IPS DF 4.7 (cell line): ENCODE measurements at regions not wholly inside any gene's neighbourhood (a gene's known extent, or its start where the extent isn't known, plus 50 kb on each side); places are given as distances from the start of the nearest gene placed in this dataset.
"Not testable (repeated sequence)": the region's sequence is repeated elsewhere in the genome, so short reads cannot be mapped to it uniquely, and the experiment has no call there.

Experiments
- DNase-seq: peaks from one replicate; pipeline ENCODE4 v3.0.0-alpha.2; 2013; ENCODE audit warnings: low spot score; ENCODE audit errors: extremely low read depth

DNA sequence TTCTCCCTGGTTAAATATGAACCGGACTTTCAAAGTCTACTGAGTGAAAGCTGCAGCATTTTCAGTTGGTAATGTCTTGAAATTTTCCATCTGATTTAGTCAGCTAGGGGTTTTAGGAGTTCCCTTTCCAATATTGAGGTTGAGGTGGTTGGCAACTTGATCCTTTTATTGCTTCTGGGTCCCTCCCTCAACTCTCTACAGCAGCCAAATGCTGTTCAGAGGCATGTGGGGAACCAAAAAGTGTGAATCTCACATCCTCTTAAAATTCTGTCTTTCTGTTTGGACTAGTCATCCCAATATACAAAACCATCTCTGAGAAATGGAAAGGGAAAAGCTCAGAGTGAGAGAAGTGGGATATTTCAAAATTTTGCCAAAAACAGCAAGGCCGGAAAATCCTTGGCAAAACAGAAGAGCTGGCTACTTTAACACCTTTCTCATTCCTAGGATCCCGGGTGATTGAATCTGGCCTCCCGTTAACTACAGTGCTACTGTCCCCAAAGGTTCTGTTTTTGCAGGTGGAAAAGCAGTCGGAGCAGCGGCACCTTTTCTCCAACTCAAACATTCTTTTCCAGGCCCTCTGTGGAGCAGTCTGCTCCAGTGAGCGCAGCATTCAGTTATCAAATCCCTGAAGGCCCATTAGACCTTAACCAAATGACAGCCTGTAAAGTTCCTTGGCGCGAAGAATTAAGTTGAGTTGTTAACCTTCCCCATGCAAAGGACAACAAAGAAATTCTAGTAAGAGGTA is 345.9 kb upstream of the NUDT12 start:
- DNase-seq = no peak

DNA sequence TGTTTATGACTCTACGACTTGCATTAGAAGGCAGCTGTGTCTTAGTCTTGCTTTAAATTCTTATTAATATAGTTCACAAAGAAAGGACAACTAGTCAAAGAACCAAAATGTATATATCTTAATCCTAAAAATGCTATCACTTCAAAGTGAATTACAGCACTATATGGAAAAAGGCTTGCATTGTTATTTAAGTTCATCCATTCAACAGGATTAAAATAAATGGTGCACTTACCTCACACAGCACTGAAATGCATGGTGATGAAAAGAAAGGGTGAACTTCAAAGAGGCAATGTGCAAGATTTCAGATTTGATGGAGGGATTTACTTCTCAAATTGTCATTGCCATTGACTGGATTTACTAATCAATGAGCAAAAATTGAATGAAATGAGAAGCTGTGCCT is 344.4 kb upstream of the NUDT12 start:
- no peak for DNase-seq

DNA sequence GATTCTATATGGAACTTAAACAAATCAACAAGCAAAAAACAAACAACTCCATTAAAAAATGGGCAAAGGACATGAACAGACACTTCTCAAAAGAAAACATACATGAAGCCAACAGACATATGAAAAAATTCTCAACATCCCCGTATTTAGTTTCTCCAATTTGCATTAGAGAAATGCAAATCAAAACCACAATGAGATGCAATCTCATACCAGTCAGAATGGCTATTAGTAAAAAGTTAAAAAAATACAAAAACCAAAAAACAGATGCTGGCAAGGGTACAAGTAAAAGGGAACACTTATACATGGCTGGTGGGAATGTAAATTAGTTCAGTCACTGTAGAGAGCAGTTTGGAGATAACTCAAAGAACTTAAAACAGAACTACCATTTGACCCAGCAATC is 342.1 kb upstream of the NUDT12 start:
- no peak for DNase-seq

DNA sequence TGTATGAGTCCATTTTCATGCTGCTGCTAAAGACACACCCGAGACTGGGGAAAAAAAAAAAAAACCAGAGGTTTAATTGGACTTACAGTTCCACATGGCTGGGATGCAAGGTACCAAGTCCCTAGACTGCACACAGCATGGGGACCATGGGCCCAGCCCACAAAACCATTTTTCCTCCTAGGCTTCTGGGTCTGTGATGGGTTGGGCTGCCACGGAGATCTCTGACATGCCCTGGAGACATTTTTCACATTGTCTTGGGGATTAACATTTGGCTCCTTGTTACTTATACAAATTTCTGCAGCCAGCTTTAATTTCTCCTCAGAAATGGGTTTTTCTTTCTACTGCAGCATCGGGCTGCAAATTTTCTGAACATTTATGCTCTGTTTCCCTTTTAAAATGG is 340.3 kb upstream of the NUDT12 start:
- DNase-seq = no peak

DNA sequence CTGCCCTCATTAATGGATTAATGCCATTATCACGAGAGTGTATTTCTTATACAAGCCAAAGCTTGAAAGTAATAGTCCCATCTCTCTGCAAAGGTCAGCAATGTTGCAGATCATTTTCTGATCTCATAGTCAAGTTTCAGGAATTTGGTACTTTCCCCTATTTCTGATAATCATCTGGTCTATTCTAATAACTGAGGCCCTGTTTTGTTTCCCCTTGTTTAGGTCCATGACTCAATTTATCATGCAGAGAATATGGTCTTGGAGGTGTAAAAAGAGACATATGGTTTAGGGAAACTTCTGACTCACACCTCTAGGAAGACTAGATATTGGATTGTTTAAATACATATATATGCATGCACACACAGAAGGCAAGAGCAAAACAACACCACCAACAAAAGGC is 339.3 kb upstream of the NUDT12 start:
- DNase-seq = no peak

DNA sequence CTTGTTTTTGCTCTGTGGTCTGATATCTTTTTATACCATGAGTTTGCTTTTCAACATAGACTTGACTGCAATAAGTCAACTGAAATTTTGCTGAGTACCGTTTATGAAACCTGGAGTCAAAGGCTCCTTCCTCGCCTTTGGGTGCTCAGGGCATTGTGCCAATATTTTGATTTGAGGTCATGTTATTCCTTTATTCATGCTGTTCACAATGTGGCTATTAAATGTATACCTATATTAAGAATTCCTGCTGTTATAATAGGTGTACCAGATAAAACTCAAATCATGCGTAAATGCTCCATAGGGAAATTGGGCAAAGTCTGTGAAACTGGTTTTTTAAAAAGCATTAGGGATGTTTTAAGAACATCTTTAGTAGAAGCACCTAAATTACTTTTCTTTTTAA is 334.0 kb upstream of the NUDT12 start:
- no peak for DNase-seq

DNA sequence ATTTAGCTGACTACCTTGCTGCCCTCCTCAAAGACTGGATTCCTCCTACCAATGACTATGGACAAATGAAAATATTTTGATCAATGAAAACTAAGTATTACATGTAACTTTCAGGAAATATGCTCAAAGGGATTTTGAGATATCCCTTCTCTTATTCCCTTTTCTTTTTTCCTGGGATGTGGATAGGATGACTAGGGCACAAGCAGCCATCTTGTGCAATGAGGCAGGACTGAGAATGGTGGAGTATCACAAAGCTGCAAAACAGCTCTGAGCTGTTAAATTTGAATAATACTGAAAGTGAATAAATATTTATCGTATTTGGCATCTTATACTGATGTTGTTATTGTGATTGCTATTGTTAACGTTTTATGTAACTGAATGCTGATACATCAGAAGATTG is 333.1 kb upstream of the NUDT12 start:
- no peak for DNase-seq

DNA sequence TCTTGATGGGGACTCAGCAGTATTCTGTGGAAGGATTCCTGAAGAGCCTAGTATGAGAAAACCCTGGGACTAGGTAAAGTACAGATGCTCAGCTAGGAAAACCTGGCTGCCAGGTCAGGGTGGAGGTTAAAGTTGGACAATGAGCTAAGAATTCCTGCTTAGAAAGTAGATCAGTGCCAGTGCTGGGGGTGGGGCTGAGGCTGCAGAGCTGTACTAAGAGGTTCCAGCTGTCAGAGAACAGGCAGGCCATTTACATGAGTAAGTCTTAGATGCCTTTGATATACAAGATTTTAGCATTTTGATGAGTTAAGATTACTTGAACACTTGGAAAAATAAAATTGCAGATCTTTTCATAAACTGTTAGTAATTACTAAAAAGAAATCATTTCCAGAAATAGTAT is 332.3 kb upstream of the NUDT12 start:
- DNase-seq = no peak

DNA sequence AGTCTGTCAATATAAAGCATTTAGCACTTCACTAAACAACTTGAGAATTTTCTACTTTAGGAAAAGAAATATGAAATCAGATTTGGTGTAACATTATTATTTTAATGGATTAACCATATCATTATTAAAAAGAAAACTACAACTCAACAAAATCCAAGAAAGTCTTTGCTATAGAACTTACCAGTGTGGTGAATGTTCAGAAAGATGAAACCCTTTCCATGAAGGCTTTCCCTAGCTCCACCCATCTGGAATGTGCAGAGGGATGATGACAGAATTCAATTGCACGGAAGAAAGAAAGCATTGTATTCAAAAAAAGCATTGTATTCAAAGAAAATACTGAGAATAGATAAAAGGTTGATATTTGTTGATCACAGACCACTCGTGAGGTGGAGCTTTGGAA is 328.6 kb upstream of the NUDT12 start:
- DNase-seq = no peak

DNA sequence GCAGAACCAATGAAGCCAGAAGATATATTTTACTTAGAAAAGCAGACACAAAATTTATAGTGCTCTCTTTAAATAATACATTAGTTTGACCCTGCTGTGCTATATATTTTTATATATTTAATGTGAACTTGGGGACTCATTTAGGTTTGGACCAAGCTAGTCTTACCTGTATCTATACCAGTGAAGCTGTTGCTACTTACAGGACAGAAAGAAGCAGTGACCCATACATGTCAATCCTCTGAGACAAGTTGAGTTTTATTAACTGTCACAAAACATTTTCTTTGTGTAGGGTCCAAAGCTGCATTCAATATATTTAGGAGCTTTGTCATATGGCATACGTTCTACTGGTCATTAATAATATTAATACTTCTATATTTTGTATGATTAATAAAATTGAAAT is 327.7 kb upstream of the NUDT12 start:
- no peak for DNase-seq

DNA sequence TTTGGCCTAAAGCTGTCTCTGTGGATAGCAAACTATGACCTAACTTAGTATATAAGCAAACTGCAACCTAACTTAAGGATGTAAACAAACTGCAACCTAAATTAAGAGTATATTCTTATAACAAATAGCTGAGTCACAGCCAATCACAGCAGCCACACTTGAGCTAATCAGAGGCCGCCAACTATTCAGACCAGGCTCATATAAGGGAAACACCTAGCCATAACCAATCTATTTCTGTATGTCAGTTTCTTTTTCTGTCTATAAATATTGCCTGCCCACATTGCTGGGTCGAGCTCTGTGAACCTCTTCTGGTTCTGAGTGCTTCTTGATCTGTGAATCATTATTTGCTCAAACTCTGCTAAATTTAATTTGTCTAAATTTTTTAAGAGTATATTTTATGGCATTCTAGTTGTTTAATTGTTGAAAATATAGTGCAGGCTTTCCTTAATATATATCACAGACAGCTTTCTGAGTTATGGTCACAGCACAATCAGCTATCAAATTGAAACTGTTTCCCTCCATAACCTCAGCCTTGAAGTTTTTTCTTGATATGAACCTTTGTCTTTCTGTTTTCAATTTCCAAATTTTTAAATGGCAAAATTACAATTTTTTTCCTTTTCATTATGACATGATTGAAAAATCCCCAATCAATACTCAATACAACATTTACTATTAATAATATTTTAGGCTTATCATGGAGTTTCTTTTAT is 327.1 kb upstream of the NUDT12 start:
- DNase-seq = no peak

DNA sequence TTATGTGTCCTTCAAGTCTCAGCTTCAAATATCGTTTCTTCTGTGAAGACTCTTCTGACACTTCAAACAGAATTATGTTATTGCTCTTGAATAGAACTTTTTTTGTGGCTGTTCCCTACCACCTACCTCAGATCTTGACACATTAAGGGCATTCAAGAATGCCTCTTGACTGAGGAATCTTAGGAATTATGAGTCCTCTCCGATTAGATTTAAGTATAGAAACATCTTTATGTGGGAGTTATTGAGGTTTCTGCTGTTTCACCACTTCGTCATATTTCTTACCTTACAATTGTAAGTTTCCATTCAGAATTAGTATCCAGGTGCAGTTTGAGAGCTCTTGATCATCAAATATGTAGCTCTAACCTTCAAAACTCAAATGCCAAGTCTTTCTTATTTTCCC is 324.2 kb upstream of the NUDT12 start:
- DNase-seq = no peak

DNA sequence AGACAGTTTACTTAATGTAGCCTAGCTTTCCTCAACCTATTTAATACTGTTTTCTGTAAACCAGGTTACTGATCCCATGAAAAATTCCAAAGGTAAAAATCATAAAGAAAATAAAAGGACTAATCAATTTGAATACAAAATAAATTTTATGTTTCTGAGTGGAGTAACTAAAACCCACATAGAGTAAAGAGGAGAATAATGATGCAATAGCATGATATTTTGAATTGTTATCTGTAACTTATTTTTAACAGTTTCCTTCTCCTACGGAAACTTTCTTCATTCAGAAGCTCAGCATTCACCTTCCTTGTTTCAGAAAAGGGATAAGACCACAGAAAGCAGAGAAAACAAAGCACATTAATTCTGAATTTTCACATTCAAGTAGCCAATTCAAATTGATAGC is 320.6 kb upstream of the NUDT12 start:
- no peak for DNase-seq

DNA sequence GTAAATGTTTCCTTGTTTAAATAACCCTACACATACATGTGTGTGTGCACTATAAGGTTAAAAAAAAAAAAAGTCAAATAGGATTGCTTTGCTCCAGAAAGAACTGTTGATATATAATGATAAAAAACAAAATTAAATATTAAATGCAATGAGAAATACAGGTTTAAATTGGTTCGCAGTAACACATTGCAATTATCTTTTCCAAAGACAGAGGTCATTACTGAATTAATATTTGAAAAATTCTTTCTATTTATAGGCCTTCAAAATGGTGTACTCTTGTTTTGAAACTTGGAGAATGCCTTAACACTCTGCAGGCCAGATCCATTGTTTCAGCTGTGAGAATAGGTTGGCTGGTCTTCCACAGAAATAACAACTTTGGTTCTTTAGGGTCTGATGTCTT is 319.0 kb upstream of the NUDT12 start:
- DNase-seq = no peak

DNA sequence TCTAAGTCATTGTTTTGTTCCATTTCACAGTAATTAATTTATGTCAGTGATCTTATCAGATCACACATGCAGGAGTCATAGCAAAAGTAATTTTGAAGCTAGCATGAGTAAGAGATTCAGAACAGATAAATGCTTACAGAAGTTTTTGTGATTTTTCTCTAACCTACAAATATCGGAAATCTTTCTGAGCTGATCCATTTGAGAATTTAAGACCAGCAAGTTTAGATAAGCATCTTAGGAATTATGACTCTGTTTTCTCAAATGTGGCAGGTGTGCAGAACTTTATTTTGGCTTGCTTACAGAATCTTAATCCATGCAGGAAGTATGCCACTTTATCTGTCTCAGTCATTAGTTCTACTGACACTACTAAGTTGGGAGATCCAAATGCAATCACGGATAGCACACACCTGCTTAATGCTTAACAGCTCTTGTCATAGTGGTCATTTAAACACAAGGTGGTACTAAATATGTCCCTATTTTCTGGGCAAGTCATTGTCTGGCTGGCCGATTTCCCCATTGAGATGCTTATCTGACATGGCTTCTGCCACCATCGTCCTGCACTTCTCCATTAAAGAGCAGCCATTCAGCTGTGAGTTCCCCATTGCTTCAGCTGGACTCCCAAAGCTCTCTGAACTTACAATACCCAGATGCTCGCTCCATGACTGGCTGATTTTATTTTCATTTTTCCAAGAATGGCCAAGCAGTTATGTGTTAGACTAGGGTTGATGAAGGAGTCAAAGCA is 305.4 kb upstream of the NUDT12 start:
- no peak for DNase-seq

DNA sequence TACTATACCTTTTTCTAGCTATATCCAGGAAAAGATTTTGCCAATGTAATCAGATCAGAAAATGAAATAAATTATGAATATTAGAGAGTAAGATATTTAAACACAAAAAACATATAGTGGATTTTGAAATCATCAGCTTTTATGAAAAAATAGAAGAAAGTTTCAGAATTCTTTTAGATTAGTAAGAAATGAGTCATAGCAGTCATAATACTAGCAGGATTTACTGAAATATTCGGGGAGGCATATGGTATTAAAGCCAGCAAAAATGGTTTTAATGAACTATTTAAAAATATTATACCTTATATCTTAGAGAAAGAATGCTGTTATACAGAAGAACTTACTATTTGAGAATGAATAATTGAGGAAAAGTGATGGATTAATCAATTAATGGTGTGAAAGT is 303.6 kb upstream of the NUDT12 start:
- DNase-seq = no peak

DNA sequence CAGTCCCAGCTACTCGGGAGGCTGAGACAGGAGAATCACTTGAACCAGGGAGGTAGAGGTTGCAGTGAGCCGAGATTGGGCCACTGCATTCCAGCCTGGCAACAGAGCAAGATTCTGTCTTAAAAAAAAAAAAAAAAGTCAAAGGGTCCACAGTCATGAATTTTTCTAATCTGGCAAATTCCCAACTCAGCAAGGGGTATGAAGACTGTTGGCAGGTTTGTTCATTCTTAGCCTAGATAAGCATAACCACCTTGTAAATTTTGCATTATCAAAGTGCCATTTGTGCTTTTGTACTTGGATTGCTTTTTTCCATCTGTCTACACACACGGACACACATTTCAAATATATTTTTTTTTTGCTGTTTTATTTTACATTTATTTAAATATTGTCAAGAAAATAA is 299.8 kb upstream of the NUDT12 start:
- no peak for DNase-seq

DNA sequence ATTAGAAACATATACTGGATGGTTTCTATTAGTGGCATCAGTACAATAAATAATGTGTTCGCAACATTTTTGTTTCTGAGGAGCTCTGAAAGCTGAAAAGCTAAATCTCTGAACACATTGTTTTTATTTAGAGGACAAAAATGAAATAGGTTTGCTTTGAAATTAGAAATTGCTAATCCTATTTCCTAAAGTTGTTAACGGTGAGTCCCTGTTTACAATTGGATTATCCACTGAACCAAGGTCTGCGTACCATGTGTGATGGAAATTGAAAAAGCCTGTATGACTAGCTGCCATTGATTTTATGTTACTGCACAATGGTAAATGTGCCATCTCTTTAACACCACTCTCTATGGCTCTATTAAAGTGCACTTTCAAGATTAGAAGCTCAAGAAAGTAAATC is 297.7 kb upstream of the NUDT12 start:
- no peak for DNase-seq

DNA sequence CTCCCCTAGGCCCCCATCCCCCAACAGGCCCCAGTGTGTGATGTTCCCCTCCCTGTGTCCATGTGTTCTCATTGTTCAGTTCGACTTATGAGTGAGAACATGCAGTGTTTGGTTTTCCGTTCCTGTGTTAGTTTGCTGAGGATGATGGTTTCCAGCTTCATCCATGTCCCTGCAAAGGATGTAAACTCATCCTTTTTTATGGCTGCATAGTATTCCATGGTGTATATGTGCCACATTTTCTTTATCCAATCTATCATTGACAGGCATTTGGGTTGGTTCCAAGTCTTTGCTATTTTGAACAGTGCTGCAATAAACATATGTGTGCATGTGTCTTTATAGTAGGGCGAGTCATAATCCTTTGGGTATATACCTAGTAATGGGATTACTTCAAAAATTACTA is 295.8 kb upstream of the NUDT12 start:
- not testable (repeated sequence) for DNase-seq

DNA sequence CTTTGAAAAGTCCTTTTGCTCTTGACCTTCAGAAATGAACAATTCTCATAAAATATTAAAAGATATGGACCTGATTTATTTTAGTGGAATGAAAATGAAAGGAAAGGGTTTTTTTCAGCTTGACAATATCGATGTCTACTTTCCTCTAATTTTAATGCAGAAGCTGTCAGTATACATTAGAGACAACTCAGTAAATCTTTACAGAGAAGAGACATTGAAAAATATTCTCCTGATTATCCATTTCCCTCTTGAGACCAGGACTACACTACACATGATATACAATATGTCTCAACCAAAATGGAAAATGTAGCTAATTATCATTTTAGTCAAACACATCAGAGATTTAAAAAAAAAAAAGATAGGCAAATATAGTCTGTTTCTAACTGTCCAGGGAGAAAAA is 288.5 kb upstream of the NUDT12 start:
- DNase-seq = no peak

DNA sequence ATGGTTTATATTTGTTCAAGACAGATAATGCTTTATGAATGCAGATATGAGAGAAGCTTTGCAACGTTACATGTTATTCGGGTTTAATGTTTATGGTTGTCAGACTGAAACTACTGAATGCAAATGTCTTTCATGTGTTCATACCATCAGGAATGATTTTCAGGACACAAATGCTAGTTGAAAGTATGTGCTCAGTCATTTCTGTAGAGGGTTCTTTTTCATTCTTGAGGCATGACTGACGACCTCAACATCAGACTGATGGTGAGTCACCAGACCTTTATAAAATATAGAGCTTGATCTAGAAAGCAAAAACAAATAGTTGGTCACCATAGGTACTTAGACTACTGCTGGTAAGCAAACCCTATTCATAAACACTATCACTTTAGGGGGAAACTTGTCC is 287.3 kb upstream of the NUDT12 start:
- no peak for DNase-seq

DNA sequence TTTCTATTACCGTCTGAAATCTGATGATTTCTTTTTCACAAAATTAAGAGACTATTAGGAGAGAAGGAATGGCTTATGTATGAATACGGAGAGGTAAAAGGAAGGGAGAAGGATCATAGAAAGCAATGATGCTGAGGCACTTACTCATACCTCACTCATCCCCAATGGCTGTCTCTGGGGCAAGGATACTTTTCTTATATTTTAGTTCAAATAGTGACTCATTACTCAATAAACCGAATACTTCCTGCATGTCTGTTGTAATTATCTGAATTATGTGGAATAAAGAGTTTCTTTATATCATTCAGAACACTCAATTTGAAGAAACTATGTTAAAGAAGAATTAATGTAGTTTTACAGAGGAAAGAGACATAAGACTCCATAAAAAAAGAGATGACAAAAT is 284.5 kb upstream of the NUDT12 start:
- DNase-seq = no peak

DNA sequence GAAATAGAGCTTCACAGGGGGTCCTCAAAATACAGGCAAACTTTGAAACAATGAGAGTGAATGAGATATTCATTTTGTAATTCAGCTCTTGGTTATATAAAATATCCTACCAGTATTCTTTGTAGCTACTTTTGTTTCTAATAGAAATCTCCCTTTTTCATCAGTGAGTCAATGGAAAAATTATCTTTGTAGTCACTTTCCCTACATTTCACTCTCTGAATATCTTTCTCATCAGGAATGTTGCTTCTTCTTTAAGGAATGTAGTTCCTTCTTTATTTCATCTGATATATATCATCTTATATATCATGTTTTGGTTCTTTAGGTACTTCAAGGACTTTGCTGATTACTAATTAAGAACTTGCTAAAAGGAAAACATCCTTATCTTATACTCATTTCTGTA is 280.3 kb upstream of the NUDT12 start:
- DNase-seq = no peak
